ENCODE measurements at regions not wholly inside any gene's neighbourhood (a gene's known extent, or its start where the extent isn't known, plus 50 kb on each side); places are given as distances from the start of the nearest gene placed in this dataset.

DNA sequence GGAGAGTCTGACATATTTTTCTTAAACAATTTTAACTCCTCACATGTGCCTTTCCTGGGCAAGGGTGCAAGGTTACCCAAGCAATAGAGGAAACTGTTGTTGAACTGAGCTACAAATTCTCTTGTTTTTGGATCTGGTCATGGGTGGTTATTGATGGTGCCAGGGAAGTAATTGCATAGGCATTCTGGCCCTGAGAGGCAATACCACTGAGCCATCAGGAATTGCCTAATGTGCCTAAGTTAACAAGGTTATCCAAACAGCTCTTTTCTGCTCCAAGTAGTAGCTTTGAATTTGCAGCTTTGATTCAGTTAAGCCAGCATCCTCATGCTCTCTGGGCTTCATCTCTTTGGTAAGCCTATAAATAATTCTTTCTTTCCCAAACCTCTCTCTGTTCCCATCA lies 266.0 kb upstream of the BTBD3 start:
- TF ChIP-seq, protein P1, sequence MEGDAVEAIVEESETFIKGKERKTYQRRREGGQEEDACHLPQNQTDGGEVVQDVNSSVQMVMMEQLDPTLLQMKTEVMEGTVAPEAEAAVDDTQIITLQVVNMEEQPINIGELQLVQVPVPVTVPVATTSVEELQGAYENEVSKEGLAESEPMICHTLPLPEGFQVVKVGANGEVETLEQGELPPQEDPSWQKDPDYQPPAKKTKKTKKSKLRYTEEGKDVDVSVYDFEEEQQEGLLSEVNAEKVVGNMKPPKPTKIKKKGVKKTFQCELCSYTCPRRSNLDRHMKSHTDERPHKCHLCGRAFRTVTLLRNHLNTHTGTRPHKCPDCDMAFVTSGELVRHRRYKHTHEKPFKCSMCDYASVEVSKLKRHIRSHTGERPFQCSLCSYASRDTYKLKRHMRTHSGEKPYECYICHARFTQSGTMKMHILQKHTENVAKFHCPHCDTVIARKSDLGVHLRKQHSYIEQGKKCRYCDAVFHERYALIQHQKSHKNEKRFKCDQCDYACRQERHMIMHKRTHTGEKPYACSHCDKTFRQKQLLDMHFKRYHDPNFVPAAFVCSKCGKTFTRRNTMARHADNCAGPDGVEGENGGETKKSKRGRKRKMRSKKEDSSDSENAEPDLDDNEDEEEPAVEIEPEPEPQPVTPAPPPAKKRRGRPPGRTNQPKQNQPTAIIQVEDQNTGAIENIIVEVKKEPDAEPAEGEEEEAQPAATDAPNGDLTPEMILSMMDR (IDR thresholded peaks at IDR 0.05), result no peak
- TF ChIP-seq, protein P2, sequence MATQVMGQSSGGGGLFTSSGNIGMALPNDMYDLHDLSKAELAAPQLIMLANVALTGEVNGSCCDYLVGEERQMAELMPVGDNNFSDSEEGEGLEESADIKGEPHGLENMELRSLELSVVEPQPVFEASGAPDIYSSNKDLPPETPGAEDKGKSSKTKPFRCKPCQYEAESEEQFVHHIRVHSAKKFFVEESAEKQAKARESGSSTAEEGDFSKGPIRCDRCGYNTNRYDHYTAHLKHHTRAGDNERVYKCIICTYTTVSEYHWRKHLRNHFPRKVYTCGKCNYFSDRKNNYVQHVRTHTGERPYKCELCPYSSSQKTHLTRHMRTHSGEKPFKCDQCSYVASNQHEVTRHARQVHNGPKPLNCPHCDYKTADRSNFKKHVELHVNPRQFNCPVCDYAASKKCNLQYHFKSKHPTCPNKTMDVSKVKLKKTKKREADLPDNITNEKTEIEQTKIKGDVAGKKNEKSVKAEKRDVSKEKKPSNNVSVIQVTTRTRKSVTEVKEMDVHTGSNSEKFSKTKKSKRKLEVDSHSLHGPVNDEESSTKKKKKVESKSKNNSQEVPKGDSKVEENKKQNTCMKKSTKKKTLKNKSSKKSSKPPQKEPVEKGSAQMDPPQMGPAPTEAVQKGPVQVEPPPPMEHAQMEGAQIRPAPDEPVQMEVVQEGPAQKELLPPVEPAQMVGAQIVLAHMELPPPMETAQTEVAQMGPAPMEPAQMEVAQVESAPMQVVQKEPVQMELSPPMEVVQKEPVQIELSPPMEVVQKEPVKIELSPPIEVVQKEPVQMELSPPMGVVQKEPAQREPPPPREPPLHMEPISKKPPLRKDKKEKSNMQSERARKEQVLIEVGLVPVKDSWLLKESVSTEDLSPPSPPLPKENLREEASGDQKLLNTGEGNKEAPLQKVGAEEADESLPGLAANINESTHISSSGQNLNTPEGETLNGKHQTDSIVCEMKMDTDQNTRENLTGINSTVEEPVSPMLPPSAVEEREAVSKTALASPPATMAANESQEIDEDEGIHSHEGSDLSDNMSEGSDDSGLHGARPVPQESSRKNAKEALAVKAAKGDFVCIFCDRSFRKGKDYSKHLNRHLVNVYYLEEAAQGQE (IDR thresholded peaks at IDR 0.05; ENCODE audit: insufficient read depth in 1 of 2, low read depth in 2 of 2, low read length in 1 of 2), result no peak

Data from Panc1 (cell line).